ENCODE measurements at regions not wholly inside any gene's neighbourhood (a gene's known extent, or its start where the extent isn't known, plus 50 kb on each side); places are given as distances from the start of the nearest gene placed in this dataset.
A peak's percentile ranks its signal among the peaks of the same experiment; 100 is the strongest.

DNA sequence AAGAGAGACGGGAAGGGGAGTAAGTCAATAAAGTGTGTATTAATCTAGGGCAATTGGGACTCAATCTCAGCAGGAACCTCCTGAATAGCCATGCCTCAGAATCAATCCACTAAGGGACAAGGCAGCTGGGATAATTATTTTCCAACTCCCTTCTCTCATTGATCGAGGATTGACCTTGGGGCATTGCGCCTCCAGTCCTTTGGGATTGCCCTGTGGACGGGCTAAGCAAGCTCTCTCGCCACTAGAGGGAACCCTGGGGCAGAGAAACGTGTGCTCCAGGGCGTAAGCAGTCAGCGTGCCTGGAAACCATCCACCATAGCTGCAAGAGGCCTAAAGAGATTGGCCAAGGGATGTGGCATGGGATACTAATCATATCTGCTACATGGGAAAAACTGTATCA lies 53.9 kb upstream of the ERCC4 start (continued):
- TF ChIP-seq, protein P1, sequence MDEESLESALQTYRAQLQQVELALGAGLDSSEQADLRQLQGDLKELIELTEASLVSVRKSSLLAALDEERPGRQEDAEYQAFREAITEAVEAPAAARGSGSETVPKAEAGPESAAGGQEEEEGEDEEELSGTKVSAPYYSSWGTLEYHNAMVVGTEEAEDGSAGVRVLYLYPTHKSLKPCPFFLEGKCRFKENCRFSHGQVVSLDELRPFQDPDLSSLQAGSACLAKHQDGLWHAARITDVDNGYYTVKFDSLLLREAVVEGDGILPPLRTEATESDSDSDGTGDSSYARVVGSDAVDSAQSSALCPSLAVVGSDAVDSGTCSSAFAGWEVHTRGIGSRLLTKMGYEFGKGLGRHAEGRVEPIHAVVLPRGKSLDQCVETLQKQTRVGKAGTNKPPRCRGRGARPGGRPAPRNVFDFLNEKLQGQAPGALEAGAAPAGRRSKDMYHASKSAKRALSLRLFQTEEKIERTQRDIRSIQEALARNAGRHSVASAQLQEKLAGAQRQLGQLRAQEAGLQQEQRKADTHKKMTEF (CRISPR knock-in tag; IDR thresholded peaks at IDR 0.05) = peak; percentile 73
- TF ChIP-seq ZSCAN9 (CRISPR knock-in tag; IDR thresholded peaks at IDR 0.05; ENCODE audit: borderline replicate concordance) (peak; percentile 33; the same call in 1 of the 2 replicates), ZKSCAN8 (CRISPR knock-in tag; IDR thresholded peaks at IDR 0.05; ENCODE audit: borderline replicate concordance) (0 out of 2 replicates have a peak, but pooled peaks have one; percentile 43), SKI (IDR thresholded peaks at IDR 0.05; ENCODE audit: partially characterized antibody) (no peak), ARNT2 (CRISPR knock-in tag; IDR thresholded peaks at IDR 0.05; ENCODE audit: low read depth) (0 out of 2 replicates have a peak, but pooled peaks have one; percentile 20), MYC (CRISPR knock-in tag; IDR thresholded peaks at IDR 0.05; ENCODE audit: borderline replicate concordance) (peak; percentile 59; the same call in 1 of the 2 replicates), ZC3H13 (CRISPR knock-in tag; IDR thresholded peaks at IDR 0.05) (peak; percentile 12; the same call in 1 of the 2 replicates), ATF5 (CRISPR knock-in tag; IDR thresholded peaks at IDR 0.05; ENCODE audit: low read depth) (no peak), GABPB1 (CRISPR knock-in tag; IDR thresholded peaks at IDR 0.05) (peak; percentile 56), NFKB2 (CRISPR knock-in tag; IDR thresholded peaks at IDR 0.05; ENCODE audit: borderline replicate concordance) (0 out of 2 replicates have a peak, but pooled peaks have one; percentile 35), FOXC1 (CRISPR knock-in tag; IDR thresholded peaks at IDR 0.05; ENCODE audit: borderline replicate concordance) (0 out of 2 replicates have a peak, but pooled peaks have one; percentile 24), TEAD3 (CRISPR knock-in tag; optimal IDR thresholded peaks at IDR 0.05; ENCODE audit: borderline replicate concordance) (peak; percentile 80), ELF3 (CRISPR knock-in tag; IDR thresholded peaks at IDR 0.05) (peak; percentile 69), HNRNPH1 (optimal IDR thresholded peaks at IDR 0.05; ENCODE audit: low read depth, low read length) (no peak), ZNF331 (CRISPR knock-in tag; IDR thresholded peaks at IDR 0.05) (peak; percentile 79), TSC22D2 (CRISPR knock-in tag; IDR thresholded peaks at IDR 0.05; ENCODE audit: borderline replicate concordance) (peak; percentile 69; the same call in 1 of the 2 replicates), ZNF337 (CRISPR knock-in tag; IDR thresholded peaks at IDR 0.05; ENCODE audit: borderline replicate concordance, low read depth) (0 out of 2 replicates have a peak, but pooled peaks have one; percentile 50), ZNF557 (CRISPR knock-in tag; IDR thresholded peaks at IDR 0.05) (no peak), NCOA5 (CRISPR knock-in tag; IDR thresholded peaks at IDR 0.05) (no peak)
- TF ChIP-seq, protein P2, sequence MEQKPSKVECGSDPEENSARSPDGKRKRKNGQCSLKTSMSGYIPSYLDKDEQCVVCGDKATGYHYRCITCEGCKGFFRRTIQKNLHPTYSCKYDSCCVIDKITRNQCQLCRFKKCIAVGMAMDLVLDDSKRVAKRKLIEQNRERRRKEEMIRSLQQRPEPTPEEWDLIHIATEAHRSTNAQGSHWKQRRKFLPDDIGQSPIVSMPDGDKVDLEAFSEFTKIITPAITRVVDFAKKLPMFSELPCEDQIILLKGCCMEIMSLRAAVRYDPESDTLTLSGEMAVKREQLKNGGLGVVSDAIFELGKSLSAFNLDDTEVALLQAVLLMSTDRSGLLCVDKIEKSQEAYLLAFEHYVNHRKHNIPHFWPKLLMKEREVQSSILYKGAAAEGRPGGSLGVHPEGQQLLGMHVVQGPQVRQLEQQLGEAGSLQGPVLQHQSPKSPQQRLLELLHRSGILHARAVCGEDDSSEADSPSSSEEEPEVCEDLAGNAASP (CRISPR knock-in tag; IDR thresholded peaks at IDR 0.05; ENCODE audit: borderline replicate concordance) = peak; percentile 39; the same call in 1 of the 2 replicates
- TF ChIP-seq, protein P3, sequence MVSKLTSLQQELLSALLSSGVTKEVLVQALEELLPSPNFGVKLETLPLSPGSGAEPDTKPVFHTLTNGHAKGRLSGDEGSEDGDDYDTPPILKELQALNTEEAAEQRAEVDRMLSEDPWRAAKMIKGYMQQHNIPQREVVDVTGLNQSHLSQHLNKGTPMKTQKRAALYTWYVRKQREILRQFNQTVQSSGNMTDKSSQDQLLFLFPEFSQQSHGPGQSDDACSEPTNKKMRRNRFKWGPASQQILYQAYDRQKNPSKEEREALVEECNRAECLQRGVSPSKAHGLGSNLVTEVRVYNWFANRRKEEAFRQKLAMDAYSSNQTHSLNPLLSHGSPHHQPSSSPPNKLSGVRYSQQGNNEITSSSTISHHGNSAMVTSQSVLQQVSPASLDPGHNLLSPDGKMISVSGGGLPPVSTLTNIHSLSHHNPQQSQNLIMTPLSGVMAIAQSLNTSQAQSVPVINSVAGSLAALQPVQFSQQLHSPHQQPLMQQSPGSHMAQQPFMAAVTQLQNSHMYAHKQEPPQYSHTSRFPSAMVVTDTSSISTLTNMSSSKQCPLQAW (CRISPR knock-in tag; IDR thresholded peaks at IDR 0.05) = 0 out of 2 replicates have a peak, but pooled peaks have one; percentile 16
- TF ChIP-seq, protein P4, sequence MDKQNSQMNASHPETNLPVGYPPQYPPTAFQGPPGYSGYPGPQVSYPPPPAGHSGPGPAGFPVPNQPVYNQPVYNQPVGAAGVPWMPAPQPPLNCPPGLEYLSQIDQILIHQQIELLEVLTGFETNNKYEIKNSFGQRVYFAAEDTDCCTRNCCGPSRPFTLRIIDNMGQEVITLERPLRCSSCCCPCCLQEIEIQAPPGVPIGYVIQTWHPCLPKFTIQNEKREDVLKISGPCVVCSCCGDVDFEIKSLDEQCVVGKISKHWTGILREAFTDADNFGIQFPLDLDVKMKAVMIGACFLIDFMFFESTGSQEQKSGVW (CRISPR knock-in tag; IDR thresholded peaks at IDR 0.05; ENCODE audit: borderline replicate concordance) = no peak
- TF ChIP-seq, protein P5, sequence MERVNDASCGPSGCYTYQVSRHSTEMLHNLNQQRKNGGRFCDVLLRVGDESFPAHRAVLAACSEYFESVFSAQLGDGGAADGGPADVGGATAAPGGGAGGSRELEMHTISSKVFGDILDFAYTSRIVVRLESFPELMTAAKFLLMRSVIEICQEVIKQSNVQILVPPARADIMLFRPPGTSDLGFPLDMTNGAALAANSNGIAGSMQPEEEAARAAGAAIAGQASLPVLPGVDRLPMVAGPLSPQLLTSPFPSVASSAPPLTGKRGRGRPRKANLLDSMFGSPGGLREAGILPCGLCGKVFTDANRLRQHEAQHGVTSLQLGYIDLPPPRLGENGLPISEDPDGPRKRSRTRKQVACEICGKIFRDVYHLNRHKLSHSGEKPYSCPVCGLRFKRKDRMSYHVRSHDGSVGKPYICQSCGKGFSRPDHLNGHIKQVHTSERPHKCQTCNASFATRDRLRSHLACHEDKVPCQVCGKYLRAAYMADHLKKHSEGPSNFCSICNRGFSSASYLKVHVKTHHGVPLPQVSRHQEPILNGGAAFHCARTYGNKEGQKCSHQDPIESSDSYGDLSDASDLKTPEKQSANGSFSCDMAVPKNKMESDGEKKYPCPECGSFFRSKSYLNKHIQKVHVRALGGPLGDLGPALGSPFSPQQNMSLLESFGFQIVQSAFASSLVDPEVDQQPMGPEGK (CRISPR knock-in tag; IDR thresholded peaks at IDR 0.05) = 0 out of 2 replicates have a peak, but pooled peaks have one; percentile 34
